HG02884 (cell line): ENCODE measurements at regions not wholly inside any gene's neighbourhood (a gene's known extent, or its start where the extent isn't known, plus 50 kb on each side); places are given as distances from the start of the nearest gene placed in this dataset.
"Not testable (repeated sequence)": the region's sequence is repeated elsewhere in the genome, so short reads cannot be mapped to it uniquely, and the experiment has no call there.

Experiments used
- ATAC-seq: cut with Tn5 transposase; IDR thresholded peaks from one replicate; pipeline ENCODE4 v1.9.1; 2021; ENCODE audit warnings: mild to moderate bottlenecking, moderate library complexity; ENCODE audit not compliant: unreplicated experiment

DNA sequence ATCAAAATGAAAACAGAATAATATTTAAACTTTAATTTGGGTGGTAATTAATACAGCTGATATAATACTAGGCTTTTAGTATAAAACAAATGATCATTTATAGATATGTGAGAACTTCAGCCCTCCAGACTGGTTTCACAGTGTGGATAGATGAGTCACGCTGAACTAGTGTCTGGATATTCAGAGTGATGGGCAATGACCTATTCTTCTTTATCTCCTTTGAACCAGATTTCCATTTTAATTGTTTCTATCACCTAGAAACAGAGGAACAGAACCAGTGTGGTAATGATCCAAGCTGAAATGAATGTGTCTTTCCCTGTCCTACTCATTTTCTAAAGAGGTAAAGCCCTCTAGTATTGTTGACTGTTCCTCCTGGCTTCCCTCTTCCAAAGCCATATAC, 155.2 kb upstream of the GK2 start:
- ATAC-seq, result no peak

DNA sequence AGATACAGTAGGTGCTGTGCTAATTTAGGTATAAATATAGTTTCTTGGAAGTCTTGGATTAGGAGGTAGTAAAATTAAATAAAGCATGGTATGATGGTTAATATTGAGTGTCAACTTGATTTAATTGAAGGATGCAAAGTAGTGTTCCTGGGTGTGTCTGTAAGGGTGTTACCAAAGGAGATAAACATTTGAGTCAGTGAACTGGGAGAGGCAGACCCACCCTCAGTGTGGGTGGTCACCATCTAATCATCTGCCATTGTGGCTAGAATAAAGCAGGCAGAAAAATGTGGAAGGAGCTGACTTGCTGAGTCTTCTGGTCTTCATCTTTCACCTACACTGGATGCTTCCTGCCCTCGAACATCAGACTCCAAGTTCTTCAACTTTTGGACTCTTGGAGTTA, 153.7 kb upstream of the GK2 start:
- no peak for ATAC-seq

DNA sequence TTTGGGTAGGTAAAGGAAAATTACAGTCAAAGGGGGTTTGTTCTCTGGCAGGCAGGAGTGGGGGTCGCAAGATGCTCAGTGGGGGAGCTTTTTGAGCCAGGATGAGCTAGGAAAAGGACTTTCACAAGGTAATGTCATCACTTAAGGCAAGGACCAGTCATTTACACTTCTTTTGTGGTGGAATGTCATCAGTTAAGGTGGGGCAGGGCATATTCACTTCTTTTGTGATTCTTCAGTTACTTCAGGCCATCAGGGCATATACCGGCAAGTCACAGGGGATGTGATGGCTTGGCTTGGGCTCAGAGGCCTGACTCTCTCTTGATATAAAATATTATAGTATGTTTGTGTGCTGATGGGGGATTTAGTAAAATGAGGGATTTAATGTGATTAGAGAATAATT, 151.4 kb upstream of the GK2 start:
- ATAC-seq, result not testable (repeated sequence)

DNA sequence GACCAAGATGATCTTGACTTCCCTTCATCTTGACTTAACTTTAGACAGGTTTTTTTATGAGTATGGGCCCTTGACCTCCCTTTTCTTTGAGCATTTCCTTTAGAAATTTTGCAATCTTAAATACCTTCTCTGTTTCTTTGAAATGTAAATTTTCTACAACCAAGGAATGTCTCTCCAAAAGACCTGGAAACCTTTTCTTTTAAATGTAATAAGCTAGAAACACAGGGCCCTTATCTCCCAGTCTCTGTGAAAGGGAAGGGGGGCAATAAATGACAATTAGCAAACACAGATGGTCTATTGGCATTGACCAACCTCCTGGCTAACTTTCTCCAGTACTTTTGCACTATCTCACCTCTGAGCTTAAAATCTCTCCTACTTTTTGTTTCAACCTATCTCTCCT, 144.3 kb upstream of the GK2 start:
- no peak for ATAC-seq

DNA sequence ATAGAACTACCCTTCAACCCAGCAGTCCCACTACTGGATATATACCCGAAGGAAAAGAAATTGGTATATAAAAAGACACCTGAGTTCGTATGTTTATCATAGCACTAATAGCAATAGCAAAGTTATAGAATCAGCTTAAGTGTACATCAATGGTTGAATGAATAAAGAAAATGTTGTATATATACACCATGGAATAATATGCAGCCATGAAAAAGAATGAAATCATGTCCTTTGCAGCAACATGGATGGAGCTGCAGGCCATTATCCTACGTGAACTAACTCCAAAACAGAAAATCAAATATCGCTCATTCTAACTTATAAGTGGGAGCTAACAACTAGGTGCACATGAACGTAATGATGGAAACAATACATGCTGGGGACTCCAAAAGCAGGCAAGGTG, 143.5 kb upstream of the GK2 start:
- ATAC-seq, result no peak

DNA sequence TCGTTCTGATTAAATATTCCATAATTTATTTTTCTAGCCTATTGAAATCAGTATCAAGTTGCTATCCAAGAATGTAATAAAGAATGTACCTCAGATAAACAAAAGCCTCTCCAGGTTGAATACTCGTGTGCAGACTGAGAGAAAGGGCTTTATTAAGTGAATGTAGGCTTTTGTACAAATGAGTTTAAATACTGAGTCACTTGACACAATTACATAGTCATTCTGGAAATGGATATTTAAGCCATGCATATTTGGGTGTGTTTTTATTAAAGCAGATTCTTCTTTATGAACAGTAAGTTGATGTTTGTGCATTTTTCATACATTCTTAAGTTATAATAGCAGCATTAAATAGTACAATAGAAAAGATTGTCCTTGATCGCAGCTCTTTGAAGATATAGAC, 139.8 kb upstream of the GK2 start:
- ATAC-seq, result no peak

DNA sequence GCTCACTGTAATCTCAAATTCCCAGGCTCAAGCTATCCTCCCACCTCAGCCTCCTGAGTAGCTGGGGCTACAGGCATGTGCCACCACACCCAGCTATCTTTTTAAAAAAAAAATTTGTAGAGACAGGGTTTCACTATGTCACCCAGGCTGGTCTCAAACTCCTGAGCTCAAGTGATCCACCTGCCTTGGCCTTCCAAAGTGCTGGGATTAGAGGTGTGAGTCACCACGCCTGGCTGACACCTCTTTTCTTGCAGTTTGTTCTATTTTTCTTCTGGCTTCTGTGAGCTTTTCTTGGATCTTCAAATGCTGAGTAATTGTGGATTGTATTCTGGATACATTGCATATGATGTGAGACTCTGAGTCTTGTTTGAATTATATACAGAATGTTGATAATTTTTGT, 137.3 kb upstream of the GK2 start:
- ATAC-seq, result not testable (repeated sequence)

DNA sequence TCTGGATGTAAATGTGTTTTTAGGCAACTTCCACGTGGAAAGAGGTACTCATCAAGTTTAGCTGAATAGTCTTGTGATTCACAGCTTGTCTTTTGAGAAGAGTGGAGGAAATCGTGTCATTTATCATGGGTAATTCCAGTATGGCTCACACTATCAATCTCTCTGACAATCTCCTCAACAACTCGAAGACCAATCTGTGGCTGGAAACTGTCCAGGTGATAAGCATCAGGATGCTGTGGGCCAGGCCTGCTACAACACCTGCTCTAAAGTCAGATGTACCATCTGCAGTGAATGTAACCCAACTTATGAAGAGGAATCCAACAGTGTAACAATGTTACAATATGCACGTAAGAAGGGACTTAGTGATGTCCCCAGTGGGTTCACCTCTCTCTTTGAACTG, 132.1 kb upstream of the GK2 start:
- no peak for ATAC-seq

DNA sequence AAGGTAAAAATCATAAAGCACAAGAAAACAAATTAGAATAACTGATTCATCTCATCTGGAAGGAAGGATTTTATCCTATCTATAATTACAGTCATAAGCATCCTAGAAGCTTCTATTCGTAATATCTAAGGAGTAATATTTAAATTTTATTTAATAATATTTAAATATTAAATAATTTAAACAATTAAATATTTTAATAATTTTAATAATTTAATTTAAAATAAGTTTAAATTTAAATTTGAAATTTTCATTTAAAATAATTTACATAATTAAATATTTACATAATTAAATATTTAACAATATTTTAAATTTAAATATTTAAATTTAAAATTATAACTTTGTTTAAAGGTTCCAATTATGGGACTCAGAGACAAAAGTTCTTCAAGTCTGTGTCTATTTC, 127.5 kb upstream of the GK2 start:
- ATAC-seq, result no peak

DNA sequence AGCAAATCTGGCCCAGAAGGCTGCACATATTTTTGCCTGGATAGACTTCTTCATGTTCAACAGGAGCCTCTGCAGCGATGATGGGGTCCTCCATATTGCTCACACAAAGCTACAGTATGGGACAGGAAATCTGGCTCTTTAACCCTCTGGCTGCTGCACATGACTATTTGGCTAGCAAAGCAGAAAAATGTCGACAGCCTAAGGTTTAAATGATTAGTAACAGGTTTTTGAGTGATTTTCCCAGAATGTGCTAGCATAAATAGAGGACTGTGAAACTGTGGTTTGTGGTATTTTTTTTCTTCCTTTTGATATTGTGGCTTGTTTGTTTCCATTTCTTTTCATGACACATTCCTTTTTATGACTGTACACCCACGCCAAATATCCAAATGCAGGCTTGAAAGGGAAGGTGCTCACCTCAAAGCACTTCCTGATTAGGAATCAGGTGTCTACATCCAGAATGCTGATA, 120.2 kb upstream of the GK2 start:
- no peak for ATAC-seq

DNA sequence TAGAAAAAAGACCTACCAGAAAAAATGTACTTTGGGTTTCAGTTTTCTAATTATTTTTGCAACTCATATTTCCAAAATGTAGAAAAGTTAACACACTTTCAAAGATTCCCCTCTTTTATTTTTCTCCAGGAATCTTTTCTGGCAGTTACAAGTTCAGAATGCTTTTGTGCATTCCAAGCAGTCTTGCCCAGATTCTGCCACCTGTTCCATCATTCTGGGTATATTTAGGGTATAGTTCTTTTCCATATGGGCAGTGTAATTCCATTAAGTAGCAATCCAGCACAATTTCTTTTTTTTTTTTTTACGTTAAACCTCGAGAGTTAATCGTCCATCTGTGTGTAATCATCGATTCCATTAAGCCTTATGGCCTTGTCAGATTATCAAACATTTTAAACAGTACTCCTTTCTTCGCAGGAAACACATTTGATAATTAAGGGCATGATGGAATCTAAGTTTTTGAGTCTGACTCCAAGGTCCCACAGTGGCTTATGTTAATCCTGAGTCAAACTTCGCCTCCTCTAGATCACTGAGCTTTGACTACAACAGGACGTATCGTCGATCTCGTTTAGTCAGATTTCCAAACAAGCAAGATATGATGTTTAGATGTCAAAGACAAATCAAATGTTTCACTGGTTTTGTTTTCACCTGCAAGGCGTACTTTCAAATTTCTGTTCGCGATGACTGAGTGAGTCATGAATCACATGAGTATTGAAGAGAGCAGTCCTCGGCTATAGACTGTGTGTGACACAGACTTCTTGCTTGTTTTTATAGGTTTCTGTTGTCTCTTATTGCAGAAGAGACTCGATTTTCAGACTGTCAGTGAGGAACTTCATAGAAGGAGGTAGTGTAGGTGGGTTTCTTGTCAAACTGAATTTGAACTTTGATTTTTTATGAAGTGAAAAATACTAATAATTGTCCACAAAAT, 118.9 kb upstream of the GK2 start:
- no peak for ATAC-seq

DNA sequence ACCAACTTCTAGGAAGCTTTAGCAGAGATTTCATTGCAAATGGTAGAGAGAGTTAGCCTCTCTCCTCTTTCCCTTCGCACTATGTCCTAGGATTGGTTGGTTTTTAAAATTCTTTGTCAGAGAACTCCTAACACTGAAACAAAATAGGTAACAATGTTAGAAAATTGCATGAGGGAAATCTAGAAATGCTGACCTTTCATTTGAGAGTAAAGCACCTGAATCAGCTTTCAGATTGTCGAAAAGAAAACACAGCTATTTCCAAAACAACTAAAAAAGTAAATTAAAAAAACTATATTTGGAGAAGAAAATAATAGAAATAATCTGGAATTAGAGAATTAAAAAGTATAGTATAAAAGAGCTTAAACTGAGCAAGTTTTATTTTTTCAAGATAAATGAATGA, 108.1 kb upstream of the GK2 start:
- no peak for ATAC-seq

DNA sequence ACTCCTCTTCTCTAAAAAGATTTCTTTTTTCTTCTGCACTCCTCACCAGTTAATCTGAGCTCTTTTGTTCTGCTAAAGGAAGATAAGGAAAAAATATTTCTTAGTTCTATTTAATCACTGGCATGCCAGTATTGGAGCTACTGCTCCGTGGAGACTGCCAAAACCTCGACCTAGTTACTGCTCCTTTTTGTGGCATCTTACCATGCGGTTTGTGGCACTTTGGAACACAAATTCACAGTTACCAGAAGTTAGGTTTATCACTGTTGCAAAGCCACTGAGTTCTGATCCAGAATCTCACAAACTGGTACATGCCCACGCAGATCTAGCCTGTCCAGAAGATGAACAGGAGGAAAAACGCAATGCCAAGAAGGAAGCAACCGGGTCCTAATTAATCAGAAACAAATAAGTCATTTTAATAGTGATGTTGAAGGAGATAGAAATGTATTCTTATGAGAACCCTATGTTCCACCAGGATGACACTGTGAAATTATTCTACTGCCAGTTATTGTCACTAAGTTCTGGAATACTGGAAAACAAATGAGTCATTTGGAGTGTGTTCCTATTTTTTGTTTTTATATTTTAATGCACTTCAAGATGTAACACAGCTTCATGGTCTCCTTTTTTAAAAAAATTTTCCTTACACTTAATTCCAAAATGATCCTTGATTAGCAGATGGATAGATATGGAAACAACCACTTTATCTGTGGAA, 106.7 kb upstream of the GK2 start:
- ATAC-seq, result no peak

DNA sequence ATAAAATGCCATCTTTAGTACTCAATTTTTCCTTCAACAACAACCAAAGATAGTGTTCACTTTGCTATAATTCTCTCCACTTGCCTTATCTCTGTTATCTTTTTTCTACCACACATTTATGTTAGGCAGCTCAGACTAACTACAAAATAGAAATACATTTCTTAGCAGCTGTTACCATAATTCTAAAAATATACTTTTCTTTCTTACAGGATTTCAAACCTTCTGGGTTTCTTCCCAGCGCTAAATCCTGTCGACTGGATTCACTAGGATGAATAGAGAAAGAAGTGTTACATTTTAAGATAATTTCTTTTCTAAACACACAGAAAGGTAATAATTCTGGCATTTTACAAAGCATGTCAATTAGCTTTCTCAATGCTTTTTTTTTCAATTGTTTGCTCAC, 105.5 kb upstream of the GK2 start:
- no peak for ATAC-seq

DNA sequence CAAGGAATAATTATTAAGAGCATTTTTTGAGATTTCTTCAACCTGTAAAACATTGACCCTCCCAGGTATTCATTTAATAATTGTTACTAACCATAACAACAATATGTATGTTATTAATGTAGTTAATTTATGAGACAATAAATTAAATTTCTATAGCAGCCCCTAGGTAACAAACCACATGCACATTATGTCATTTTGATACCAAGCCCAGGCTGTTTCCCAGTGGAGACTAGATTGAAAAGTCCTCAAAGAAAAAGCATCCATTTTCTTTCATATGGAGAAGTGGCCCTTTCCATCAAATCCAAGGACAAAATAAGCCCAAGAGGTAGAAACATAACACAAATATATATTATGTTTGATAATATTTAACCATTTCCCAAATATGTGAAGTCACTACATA, 104.3 kb upstream of the GK2 start:
- ATAC-seq, result no peak

DNA sequence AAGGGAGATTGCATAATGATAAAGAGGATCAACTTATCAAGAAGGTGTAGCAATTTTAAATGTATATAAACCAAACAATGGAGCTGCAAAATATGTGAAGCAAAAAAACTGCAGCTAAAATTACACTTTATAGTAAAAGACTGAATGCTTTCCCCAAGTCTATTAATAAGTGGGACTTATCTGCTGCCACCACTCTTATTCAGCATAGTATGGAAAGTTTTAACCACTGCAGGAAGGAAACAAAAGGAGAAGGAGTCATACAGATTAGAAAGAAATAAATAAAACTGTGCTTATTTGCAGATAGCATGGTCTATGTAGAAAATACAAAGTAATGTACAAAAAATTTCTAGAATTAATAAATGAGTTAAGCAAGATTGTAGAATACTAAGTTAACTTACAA, 94.1 kb upstream of the GK2 start:
- ATAC-seq, result no peak

DNA sequence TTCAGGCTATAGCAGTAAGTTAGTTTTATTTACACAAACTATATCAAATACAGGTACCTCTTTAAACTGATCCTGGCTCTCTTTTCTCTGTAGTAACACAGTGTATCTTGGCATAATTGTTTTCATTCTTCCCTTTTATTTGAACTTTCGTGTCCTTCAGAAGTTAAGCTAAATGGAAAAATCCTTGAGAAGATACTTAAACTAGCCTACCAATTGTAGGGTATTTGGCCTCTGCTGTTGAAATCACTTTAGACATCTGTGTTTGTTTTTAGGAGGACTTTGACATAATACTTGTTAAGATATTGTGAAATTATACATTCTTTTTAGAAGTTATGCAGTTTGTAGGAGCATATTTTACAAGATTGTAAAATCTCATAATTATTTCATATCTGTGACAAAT, 90.3 kb upstream of the GK2 start:
- ATAC-seq, result no peak

DNA sequence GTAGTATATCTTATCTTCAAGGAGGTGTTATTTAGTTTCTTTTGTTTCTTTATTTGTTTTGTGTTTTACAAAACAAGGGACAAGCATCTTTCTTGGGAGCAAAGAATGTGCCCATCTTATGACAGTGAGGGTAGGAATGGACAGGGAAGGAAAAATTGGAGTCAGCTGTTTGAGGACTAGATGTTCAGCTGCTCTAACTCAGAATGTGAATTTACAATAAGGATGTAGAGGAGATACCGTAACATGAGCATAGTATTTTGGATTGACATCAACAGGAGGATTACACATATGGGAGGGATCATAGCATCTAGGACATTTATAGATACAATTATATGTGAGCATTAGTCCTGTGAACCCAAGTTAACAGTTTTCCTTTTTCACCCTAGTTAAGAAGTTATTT, 89.0 kb upstream of the GK2 start:
- ATAC-seq, result no peak

DNA sequence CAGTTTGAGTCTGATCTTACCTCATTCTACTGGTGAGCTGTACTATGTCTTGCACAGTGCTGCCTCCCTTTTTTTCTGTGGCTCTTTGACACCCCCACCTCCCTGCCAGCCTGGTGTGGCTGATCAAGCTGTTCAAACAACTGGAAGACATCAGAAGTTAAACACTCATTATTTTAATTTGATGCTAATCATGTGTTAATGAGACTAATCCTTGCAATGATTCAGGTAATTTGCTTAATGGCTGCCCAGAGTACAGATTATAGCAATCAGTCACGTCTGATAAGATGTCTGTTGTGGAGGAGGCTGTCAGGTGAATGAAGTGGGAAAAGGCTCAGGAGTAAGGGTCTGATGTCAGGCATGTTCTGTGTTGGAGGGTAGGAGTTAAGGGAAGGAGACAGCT, 87.4 kb upstream of the GK2 start:
- no peak for ATAC-seq

DNA sequence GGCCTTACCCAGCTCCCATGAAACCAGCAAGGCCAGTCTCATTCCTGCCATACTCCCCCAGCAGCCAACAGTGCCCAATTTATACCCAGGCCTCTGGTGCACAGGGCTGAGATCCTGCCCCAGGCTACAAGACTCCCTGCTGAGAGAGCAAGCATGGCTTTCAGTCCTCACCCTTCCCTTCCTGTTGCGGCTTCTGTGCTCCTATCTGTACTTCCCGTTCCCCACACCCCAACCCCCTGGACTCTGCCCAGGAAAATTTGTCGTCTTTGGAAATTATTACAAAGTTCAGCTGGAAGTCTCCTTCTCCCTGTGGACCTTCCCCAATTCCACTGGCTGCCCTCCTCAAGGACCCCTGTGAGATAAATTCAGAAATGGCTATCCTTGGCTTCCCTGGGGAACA, 84.1 kb upstream of the GK2 start:
- ATAC-seq, result no peak

DNA sequence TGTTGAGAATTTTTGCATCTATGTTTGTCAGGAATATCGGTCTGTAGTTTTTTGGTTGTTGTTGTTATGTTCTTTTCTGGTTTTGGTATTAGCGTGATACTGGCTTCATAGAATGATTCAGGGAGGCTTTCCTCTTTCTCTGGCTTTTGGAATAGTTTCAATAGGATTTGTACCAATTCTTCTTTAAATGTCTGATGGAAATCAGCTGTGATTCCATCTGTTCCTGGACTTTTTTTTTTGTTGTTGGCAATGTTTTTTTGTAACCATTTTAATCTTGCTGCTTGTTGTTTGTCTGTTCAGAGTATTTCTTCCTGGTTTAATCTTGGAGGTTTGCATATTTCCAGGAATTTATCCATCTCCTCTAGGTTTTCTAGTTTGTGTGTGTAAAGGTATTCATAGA, 81.5 kb upstream of the GK2 start:
- ATAC-seq, result no peak

DNA sequence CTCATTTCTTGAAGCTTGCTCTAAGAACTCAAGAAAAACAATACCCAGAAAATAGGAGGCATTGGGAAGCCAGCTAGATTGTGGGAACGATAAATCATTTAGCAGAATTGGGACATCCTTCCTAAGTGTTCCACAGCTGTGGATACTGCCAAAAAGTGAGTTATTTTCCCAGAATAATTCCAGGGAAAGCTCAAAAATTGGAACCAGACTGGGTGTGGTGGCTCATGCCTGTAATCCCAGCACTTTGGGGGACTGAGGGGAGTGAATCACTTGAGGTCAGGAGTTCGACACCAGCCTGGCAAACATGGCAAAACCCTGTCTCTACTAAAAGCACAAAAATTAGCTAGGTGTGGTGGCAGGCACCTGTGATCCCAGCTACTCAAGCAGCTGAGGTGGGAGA, 68.2 kb upstream of the GK2 start:
- no peak for ATAC-seq

DNA sequence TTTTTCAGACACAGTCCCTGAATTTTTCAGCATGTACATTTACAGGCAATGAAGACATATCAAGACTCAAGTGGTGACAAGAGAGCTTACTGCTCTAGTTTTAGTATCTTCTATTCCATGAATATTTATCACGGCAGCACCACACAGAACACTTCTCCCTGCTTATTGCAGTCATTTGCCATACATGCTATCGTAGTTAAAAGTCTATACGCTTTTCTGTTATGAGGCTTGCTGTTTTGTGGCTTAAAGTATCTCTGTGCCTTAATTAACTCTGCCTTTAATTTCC, 65.4 kb upstream of the GK2 start:
- ATAC-seq, result no peak
